ENCODE measurements at regions not wholly inside any gene's neighbourhood (a gene's known extent, or its start where the extent isn't known, plus 50 kb on each side); places are given as distances from the start of the nearest gene placed in this dataset.

DNA sequence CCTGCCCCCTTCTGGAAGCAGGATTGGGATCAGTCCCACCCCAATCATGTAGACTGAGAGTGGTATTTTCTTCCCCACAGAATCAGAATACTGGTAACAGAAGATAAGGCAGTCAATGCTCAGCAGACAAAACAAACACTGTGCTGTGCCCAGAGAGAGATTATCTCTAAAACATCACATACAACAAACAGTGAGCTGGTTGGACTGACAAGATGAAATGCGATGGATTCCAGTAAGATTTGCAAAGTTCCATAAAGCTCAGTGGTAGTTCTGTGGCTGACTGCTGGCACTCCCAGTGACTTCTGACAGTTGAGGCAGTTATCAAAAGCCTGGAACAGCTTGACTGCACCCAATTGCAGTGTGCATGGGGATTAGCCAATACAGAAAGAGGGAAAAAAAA, 311.5 kb upstream of the MGAT5 start:
- no peak for DNase-seq (ENCODE audit: low spot score)

DNA sequence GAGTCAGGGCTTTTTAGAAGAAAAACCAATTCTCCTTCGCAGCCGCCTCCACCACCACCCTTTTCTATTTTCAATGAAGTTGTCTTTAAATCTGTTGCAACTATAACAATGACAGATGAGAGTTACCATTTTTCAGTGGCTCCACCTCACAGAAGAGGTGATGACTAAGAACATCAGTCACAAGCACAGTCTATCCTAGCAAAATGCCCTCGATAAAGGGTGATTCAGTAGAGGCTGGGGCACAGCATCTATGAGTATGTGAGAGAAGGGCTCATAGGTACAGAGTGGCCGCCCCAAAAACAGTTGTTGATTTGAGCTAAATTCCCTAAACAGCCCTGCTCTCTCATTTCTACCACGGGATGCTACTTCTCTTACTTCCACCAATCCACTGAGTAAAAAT, 310.8 kb upstream of the MGAT5 start:
- no peak for DNase-seq (ENCODE audit: low spot score)

DNA sequence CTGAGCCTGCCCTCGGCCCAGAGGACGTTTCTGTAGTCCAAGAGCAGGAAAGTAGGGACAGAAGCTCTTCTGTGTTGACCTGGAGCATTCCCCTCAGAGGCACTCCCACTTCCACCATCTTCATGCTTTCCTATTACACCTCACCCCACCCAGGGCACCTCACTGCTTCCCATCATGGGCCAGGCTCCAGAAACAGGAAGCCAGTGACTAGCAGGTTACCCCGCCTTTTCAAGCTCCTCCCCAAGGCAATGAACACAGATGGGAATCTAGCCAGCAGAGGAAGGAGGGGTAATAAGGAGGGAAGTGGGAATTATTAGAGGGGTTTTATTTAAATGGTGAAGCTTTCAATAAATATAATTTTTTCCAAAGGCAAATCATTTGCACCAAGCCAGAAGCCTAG, 308.8 kb upstream of the MGAT5 start:
- no peak for DNase-seq (ENCODE audit: low spot score)

DNA sequence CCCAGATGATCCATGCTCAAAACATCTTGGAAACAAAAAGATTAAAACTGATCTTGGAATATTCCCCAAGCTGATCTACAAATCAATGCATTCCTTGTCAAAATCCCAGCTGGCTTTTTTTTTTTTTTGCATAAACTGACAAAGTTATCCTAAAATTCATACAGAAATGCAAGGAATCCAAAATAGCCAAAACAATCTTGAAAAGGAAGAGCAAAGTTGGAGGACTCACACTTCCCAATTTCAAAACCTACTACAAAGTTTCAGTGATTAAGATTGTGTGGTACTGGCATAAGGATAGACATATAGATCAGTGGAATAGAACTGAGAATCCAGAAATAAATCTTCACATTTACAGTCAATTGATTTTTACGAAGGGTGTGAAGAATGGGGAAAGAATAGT, 306.8 kb upstream of the MGAT5 start:
- DNase-seq (ENCODE audit: low spot score): no peak

DNA sequence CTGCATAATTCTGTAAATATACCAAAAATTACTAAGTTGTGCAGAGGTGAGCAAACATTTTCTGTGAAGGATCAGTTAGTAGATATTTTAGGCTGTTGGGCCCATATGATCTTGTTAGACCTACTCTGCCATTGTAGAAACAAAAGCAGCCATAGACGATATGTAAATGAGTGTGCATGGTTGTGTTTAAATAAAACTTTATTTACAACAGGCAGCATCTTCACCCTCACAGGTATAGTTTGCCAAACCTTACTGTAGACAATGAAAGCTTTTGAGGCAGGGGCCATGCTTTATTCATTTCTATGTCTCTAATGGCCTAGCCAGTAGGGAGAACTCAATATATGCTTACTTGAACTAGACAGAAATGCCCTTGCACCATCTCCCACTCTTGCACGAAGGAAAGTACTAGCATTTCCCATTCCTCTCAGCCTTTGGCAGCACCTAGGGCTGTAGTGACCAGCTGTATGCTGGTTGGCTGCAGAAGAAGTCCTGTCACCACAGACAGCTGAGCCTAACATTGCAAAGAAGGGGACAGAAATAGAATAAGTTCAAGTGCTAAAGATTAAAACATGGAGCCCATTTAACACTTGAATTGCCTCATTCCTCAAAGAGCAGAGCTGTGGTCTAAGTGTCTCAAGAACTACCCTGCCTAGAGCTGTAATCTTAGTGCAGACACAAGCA, 305.1 kb upstream of the MGAT5 start:
- no peak for DNase-seq (ENCODE audit: low spot score)

DNA sequence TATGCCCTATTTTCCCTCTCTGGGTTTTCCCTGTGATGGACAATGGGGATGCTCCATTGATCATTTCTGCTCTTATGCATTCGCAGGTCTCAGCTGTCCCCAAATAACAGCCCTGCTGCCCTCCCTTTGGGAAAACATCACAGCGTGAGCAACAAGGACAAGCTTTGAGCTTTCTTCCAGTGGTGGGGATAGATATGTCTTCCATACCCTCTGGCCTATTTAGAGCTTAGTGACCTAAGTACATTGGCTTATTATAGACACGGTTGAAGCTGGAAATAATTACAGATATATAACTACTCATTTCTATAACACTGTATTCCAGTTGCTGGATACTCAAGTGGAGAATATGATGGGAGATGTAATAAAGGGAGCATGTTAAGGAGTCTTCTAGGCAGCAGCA, 304.3 kb upstream of the MGAT5 start:
- no peak for DNase-seq (ENCODE audit: low spot score)

DNA sequence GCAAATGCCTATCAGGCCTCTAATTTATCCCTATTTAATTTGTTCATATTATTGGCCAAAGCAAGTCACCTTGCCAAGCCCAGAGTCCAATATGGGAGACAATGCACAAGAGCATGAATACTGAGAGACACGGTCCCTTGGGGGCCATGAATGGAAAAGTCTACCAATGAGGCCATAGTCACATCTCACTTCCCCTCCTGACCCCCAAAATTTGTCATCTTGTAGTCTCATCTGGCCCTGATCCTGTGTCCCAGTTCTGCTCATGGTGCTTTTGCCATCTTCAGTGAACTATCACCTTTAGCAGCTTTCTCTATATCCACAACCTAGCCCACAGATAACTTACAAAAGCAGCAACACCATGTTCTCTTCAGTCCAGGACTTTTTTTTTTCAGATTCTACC, 302.7 kb upstream of the MGAT5 start:
- no peak for DNase-seq (ENCODE audit: low spot score)

DNA sequence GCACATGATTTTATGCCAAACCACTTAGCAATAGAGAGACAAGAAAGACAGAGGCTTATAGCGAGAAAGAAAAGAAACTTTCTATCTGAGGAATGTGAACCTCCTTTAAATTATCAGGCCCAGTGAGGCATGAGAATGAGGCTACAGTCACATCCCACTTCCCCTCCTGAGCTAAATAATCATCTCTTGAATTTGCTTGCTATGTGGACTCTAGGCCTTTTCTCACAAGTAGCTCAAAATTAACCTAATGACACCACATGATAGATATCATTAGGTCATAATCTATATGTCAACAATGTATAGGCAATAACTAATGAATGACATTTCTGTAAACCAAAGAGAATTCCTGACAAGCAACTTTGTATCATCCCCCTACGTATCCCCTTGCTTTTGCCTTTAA, 301.5 kb upstream of the MGAT5 start:
- no peak for DNase-seq (ENCODE audit: low spot score)

DNA sequence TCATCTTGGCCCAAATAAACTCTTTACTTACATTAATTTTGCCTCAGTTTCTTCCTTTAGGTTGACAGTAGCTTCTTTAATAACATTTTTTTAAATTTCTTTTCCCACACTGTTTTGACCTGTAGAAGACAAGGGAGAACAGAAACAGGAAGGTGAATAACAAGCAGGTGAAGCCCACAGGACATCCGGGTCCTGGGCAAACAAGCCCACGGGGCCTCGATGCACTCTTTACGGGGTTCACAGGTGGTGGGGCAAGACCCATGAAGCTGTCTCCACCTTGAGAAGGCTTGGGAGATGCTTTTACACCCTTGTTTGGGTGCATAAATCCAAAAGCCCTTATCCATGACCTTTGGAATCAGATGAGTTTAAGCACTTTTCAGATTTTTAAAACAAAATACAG, 301.0 kb upstream of the MGAT5 start:
- DNase-seq (ENCODE audit: low spot score): no peak

DNA sequence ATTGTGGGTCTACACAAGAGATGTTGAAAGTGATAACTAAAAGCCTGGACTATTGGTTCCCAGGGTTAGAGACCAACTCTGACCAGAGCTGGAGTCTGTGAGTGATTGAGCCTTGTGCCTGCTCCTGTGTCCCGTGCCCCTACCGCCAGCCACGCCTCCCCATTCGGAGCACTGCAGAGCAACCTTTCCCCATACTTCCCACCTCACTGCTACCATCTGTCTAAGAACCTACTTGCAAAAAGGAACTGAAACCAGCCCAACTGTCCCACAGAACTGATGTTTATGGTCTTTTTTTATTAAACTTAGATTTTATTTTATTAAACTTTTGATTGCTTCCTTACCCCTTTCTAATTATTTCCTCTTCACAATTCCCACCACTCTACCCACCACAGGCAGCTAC, 300.3 kb upstream of the MGAT5 start:
- peak; percentile 8 for DNase-seq (ENCODE audit: low spot score)

DNA sequence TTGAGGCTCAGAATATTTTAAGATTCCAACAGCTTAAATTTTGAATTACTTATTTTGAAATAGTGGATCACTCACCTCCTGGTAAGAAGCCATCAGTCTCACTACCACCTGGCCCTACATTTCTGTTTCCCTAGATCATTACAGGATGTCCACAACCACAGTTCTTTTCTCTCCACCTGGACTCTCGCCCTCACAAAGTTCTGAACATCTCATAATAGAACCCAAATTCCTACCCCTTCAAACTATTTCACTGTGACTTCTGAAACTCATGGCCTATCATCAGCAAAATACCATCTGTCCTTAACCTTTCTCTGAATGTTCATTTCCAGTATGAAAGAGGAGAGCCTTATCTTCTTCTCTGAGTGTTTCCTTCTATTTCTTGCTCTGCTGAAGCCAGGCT, 299.2 kb upstream of the MGAT5 start:
- DNase-seq (ENCODE audit: low spot score): no peak

DNA sequence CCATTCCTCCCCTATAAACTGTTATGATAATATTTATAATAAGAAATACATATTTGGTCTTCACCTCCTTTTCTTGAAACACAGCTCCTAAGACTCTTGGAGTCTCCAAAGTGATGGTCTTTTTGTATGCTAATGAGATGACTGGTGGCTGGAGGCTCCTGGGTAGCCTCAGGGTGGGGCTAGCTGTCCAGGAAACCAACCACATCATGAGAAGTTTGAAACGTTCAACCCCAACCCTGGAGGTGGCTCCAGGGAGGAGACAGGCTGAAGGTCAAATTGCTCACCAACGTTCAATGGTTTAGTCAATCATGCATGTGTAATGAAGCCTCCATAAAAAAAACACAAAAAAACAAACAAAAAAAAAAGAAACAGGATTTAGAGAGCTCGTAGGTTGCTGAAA, 298.7 kb upstream of the MGAT5 start:
- DNase-seq (ENCODE audit: low spot score): no peak

DNA sequence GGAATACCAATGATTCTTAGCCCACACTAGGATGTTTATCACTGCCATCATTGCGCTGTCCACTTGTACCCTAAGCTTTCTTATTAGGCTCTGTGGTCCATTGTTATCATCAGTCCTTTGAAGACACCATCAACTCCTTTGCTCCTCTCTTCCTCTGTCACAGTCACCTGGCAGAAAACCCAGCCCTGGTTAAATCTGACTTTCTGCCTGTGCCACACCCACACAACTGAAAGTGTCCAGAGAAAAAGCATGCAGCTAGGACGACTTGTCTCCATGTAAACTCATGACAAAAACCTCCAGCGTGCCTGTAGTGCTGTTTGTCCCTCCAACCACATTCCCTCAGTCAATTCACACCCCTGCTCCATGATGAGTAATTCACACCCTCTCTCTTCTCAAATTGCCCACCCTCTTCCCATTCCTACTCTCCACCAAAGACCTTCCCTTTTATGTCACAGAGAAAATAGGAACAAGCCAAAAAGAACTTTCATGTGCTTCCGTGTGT, 297.4 kb upstream of the MGAT5 start:
- DNase-seq (ENCODE audit: low spot score): no peak

DNA sequence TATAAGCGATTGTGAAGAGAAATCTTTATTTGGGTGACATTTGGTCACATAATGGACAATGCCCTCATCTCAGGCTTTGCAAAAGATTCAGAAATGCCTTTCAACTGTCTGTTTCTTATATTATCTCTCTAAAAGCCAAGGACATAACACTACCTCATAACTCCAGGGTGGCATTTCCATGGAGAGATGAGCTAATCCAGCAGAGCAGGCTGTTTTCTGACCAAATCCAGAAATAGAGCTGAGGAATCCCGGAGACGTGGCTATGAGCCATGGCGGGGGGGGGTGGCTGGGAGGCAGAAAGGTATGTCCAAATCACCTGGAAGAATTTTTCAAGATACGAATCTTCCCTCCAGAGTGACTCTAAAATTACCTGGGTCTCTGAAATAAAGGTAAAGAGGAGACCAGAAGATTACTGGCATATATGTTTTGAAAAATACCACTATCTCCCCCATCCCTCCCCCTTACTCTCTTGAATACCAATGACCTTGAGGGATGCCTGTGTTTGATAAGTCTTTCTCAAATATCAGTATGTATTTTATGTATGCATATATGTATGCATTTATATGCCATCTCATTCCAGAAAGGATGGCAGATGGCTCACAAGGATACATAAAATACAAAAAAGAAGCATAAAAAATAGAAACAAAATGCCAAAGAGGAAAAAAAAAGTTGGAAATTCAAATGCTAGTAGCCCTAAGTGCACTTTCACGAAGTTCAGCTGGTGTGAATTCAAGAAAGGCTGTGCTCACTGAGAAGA, 296.0 kb upstream of the MGAT5 start:
- no peak for DNase-seq (ENCODE audit: low spot score)

DNA sequence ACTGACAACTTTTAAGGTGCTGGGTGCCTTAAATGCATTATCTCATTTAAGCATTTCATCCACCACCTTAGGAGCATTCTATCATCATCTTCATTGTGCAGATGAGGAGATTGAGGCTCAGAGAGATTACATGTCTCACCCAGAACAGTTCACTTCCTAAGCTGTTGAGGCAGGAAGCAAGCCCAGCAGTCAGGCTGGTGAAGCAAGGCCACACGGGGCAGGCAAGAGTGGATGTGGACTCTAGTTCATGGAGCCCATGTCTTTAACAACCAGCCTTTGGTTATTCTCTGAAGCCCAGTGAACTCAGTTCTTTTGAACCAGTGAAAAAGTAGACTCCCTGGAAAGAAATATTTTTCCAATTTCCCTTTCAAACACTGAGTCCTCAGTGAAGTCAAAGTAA, 294.8 kb upstream of the MGAT5 start:
- no peak for DNase-seq (ENCODE audit: low spot score)

DNA sequence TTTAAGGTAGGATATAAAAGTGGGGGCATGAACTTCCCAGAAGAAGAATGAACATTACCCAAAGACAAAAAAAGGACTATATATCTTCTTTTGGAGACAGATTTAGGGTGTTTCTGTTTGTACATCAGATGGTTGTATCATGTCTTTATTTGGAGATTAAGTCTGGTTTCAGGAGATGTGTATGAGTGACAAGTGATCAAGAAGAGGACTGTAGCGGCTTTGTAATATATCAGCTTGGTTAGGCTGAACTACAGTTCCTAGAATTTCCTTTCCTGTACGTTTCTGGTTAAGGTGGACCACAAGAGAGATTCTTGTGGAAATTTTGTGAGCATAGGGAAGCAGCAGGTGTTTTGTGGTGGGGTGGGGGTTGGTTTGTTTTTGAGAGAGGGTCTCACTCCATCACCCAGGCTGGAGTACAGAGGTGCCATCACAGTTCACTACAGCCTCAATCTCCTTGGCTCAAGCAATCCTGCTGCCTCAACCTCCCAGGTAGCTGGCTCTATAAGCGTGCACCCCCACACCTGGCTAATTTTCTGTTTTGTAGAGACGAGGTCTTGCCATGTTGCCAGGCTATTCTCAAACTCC, 287.1 kb upstream of the MGAT5 start:
- DNase-seq (ENCODE audit: low spot score): no peak

DNA sequence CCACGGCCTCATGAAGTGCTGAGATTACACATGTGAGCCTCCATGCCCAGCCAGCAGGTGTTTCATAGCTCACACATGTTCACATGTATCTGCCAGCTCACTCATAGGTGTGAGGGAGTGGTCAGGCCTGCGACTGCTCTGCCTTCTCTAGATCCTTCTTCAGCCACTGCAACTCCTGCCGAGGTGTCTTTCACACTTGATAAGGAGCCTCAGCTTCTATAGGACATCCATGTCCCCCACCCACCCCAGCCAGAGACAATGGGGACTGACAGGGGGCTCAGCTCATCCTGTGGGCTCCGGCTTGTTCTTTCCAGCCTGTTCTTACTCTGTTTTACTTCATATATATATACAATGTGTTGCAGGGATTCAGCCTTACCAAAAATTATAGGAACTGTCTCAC, 286.5 kb upstream of the MGAT5 start:
- no peak for DNase-seq (ENCODE audit: low spot score)

DNA sequence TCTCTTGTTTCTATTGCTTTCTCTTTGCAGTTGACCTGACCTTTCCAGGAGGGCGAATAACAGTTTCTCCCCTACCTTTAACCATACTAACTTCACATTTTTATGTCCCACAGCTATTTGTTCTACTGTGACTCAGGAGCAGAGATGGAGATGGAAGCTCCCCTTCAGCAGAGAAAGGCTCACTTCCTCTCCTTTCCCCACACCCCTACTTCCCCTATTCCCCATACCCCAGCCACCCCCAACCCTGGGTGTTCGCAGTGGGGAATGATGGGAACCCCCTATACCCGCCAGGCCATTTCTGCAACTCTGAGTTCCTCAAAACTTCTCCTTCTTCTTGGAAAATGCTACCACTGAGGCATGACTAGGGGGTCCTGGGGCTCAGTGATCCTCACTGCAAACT, 285.4 kb upstream of the MGAT5 start:
- peak; percentile 40 for DNase-seq (ENCODE audit: low spot score)

DNA sequence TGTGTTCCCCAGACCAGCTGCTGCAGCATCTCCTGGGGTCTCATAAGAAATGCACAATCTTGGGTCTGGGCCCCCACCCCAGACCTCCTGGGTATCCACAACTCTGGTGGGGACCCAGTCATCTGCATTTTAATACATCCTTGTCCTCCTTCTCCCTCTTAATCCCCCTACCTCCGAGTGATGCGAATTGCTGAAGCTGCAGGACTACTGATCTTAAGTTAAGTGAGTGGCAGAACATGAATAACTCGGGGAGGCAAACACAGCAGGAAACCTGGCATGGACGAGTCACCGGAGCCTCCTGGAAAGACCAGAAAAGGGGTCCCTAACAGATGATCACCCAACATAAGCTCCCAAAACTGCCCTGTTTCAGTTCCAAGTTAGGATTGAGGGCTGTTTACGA, 283.2 kb upstream of the MGAT5 start:
- no peak for DNase-seq (ENCODE audit: low spot score)

DNA sequence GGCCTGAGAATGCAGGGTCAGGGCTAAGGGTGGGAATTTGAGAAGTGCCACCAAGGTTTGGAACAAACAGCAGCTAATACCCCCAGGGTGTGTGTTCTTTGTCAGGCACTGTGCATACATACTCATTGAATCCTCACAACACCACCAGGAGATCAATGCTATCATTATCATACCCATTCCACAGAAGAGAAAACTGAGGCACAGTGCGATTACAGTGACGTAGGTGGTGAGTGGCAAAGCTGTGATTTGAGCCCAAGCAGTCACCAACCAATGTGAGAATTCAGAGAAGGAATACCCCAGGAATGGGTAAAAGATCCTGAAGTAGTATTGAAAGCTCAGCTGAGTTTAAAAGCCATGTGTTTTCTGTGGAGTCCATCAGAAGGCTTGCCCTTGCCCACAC, 281.6 kb upstream of the MGAT5 start:
- DNase-seq (ENCODE audit: low spot score): no peak

DNA sequence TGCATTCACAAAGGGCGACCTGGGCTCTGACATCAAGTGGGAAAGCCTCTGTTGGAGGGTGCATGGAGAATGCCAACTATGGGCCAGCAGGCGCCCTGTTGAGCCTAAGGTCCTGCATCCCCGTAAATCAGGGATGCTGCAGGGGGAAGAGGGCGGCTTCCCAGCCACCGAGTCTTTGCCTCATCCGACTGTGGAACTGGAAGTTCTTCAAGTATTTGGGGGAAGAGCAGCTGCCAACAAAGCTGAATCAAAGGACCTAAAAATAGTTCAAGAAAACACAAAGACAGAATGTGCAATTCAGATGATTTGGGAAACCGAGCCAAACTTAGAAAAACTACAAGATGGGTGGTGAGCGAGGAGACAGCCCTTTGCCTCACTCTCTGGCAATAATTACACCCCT, 281.1 kb upstream of the MGAT5 start:
- peak; percentile 42 for DNase-seq (ENCODE audit: low spot score)

DNA sequence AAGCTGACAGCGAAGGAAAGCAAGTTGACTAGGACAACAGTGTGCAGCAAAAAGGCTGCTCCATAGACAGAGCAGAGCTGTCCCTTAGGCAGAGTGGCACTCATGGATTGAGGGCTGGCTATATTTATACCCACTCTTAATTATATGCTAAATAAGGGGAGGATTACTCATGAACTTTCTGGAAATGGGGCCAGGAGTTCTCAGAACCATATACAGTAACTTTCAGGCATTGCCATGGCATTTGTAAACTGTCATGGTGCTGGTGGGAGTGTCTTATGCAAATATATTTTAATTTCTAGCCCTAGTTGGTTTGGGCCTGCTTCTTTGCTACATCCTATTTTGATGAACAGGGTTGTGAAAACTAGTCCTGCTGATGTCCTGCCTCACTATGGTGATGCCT, 279.5 kb upstream of the MGAT5 start:
- DNase-seq (ENCODE audit: low spot score): no peak

DNA sequence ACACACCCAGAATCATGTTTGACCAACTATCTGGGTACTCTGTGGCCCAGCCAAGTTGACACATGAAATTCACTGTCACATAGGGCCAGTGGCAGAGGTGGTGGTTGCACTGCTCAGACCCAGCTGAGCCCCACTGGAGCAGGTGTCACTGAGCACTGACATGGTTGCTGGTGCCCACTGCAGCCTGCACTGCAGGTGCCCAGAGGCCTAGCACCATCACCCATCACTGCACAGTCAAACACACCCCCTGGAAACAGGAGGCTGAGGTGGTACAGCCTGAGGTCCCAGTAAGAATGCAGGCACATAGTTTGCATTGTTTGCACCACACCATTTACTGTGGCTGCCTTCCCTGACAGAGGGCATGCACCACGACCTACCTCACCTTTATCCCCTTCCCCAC, 278.7 kb upstream of the MGAT5 start:
- no peak for DNase-seq (ENCODE audit: low spot score)
